ENCODE measurements at regions not wholly inside any gene's neighbourhood (a gene's known extent, or its start where the extent isn't known, plus 50 kb on each side); places are given as distances from the start of the nearest gene placed in this dataset.
A peak's percentile ranks its signal among the peaks of the same experiment; 100 is the strongest.

DNA sequence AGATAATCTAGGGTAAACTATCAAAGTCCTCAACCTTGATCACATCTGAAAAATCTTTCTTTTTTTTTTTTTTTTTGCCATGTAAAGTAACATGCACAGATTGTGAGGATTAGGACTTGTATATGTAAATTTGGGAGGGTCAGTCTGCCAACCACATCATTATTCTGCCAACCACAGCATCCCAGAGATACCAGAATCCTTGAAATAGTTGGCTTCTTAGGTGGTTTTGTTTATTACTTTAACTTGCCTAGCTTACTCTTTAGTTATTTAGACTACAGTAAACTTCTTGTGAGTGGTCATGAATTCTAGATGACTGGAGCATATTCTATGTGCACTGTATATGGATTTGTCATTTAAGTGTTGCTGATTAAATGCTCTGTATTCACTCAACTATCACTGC, 242.1 kb upstream of the RBMS1 start:
- DNase-seq (ENCODE audit: low read depth in 1 of 2, low spot score in 1 of 2) = no peak
- TF ChIP-seq, protein P1, sequence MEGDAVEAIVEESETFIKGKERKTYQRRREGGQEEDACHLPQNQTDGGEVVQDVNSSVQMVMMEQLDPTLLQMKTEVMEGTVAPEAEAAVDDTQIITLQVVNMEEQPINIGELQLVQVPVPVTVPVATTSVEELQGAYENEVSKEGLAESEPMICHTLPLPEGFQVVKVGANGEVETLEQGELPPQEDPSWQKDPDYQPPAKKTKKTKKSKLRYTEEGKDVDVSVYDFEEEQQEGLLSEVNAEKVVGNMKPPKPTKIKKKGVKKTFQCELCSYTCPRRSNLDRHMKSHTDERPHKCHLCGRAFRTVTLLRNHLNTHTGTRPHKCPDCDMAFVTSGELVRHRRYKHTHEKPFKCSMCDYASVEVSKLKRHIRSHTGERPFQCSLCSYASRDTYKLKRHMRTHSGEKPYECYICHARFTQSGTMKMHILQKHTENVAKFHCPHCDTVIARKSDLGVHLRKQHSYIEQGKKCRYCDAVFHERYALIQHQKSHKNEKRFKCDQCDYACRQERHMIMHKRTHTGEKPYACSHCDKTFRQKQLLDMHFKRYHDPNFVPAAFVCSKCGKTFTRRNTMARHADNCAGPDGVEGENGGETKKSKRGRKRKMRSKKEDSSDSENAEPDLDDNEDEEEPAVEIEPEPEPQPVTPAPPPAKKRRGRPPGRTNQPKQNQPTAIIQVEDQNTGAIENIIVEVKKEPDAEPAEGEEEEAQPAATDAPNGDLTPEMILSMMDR (IDR thresholded peaks at IDR 0.05; ENCODE audit: insufficient read depth, low read length) = no peak
- TF ChIP-seq POLR2AphosphoS5 (IDR thresholded peaks at IDR 0.05; ENCODE audit: low read depth) = no peak
- no peak for TF ChIP-seq GABPA (IDR thresholded peaks at IDR 0.05; ENCODE audit: low read depth)
- TF ChIP-seq, protein P2, sequence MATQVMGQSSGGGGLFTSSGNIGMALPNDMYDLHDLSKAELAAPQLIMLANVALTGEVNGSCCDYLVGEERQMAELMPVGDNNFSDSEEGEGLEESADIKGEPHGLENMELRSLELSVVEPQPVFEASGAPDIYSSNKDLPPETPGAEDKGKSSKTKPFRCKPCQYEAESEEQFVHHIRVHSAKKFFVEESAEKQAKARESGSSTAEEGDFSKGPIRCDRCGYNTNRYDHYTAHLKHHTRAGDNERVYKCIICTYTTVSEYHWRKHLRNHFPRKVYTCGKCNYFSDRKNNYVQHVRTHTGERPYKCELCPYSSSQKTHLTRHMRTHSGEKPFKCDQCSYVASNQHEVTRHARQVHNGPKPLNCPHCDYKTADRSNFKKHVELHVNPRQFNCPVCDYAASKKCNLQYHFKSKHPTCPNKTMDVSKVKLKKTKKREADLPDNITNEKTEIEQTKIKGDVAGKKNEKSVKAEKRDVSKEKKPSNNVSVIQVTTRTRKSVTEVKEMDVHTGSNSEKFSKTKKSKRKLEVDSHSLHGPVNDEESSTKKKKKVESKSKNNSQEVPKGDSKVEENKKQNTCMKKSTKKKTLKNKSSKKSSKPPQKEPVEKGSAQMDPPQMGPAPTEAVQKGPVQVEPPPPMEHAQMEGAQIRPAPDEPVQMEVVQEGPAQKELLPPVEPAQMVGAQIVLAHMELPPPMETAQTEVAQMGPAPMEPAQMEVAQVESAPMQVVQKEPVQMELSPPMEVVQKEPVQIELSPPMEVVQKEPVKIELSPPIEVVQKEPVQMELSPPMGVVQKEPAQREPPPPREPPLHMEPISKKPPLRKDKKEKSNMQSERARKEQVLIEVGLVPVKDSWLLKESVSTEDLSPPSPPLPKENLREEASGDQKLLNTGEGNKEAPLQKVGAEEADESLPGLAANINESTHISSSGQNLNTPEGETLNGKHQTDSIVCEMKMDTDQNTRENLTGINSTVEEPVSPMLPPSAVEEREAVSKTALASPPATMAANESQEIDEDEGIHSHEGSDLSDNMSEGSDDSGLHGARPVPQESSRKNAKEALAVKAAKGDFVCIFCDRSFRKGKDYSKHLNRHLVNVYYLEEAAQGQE (IDR thresholded peaks at IDR 0.05; ENCODE audit: insufficient replicate concordance, low read depth) = no peak
- no peak for TF ChIP-seq SPI1 (IDR thresholded peaks at IDR 0.05; ENCODE audit: borderline replicate concordance, low read depth)
- H3K27ac ChIP-seq (replicated peaks) = no peak overlapping the region
- peaks cover 3% of the 10 kb centered on the region for H3K27me3 ChIP-seq (ENCODE audit: insufficient read depth, poor library complexity, severe bottlenecking)
- H3K4me3 ChIP-seq (replicated peaks; ENCODE audit: insufficient read depth, low read length) = no peak overlapping the region

DNA sequence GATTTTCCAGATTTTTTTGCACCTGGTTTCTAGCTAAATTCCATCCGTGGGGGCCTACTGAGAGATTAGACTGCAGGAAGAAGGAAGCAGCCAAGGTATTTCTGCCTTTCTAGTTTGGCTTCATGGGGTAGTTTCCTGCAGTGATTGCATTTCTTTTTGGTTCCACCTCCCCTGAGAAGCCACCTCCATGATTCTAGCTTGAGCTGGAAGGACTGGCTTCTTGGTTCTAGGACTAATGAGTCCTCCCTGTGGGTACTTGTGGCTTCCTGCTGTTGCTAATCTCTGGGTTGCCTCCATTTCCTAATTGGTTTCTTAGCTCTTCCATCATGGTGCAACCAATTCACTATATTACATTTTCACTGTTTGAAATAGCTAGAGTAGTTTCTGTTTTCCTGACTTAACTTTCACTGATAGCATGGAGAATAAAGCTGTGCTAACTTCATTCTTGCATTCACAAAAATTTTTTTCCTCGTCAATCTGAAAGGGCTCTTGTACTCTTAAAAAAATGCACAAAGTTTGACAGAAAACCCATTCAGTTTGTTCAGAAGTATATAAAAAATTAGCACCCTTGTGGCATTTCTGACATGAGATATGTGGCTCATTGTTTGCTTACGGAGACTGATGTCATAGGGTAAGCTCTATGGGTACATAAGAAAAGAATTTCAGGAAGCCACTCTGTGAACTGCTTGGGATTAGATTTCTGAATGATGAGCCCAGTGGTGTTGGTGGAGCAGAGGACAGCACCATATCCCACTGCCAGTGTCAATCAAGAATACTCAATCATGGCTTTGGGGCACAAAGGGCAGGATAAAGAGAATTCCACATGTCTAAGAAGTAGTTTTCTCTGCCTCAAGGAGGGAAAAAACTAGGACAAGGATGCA, 242.8 kb upstream of the RBMS1 start:
- Histone ChIP-seq H3K27me3 (ENCODE audit: insufficient read depth, poor library complexity, severe bottlenecking) (peaks cover 5% of the 10 kb centered on the region), H3K27ac (replicated peaks) (no peak overlapping the region), H3K4me3 (replicated peaks; ENCODE audit: insufficient read depth, low read length) (no peak overlapping the region)
- peak in 1 of 2 experiments; percentile 8 for DNase-seq (ENCODE audit: low read depth in 1 of 2, low spot score in 1 of 2)
- TF ChIP-seq GABPA (IDR thresholded peaks at IDR 0.05; ENCODE audit: low read depth) = no peak

DNA sequence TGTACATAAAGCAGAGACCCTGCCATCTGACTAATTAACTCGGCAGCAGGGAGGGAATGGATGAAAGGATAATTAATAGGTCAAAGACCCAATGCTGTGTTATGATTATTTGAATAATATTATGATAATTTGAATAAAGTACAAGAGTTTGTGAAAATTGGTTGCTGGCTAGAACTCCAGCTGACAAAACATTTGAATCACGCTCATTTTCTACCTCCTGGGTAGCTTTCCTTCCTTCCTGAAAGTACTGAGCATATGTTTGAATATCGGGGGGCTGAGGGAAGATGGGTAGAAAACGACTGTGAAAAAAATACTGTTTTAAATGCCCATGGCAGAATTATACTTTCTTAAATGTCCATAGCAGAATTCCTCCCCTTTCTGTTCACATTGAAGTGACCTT, 243.6 kb upstream of the RBMS1 start:
- Histone ChIP-seq H3K27ac (replicated peaks) (no peak overlapping the region), H3K27me3 (ENCODE audit: insufficient read depth, poor library complexity, severe bottlenecking) (peaks cover 2% of the 10 kb centered on the region), H3K4me3 (replicated peaks; ENCODE audit: insufficient read depth, low read length) (no peak overlapping the region)
- TF ChIP-seq GABPA (IDR thresholded peaks at IDR 0.05; ENCODE audit: low read depth) (no peak), SPI1 (IDR thresholded peaks at IDR 0.05; ENCODE audit: borderline replicate concordance, low read depth) (no peak), POLR2AphosphoS5 (IDR thresholded peaks at IDR 0.05; ENCODE audit: low read depth) (no peak)
- TF ChIP-seq, protein P2 (IDR thresholded peaks at IDR 0.05; ENCODE audit: insufficient replicate concordance, low read depth) = no peak
- TF ChIP-seq, protein P1 (IDR thresholded peaks at IDR 0.05; ENCODE audit: insufficient read depth, low read length) = no peak
- DNase-seq (ENCODE audit: low read depth in 1 of 2, low spot score in 1 of 2) = no peak

DNA sequence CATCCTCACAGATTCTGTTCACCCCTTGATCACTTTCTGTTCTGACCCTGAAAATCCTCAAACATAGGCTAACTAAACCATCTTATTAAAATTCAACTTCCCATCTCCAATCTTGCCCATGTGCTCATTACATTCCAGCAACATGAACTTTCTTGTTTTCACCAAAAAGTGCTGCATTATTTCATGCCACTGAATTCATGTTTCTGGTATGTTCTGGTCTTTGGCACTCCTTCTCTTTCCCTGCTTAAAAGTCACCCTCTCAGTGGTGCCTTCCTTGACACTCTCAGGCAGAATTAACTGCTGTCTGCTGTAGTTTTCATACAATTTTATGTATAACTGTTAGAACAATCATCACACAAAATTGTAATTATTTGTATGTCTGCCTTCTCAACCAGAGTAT, 247.7 kb upstream of the RBMS1 start:
- Histone ChIP-seq H3K4me3 (replicated peaks; ENCODE audit: insufficient read depth, low read length) (no peak overlapping the region), H3K27me3 (ENCODE audit: insufficient read depth, poor library complexity, severe bottlenecking) (peaks cover 2% of the 10 kb centered on the region), H3K27ac (replicated peaks) (no peak overlapping the region)
- TF ChIP-seq SPI1 (IDR thresholded peaks at IDR 0.05; ENCODE audit: borderline replicate concordance, low read depth) = no peak
- TF ChIP-seq, protein P2 (IDR thresholded peaks at IDR 0.05; ENCODE audit: insufficient replicate concordance, low read depth) = no peak
- TF ChIP-seq POLR2AphosphoS5 (IDR thresholded peaks at IDR 0.05; ENCODE audit: low read depth) = no peak
- TF ChIP-seq, protein P1 (IDR thresholded peaks at IDR 0.05; ENCODE audit: insufficient read depth, low read length) = no peak
- no peak for TF ChIP-seq GABPA (IDR thresholded peaks at IDR 0.05; ENCODE audit: low read depth)
- no peak for DNase-seq (ENCODE audit: low read depth in 1 of 2, low spot score in 1 of 2)
